GM21526 (cell line): ENCODE measurements at regions not wholly inside any gene's neighbourhood (a gene's known extent, or its start where the extent isn't known, plus 50 kb on each side); places are given as distances from the start of the nearest gene placed in this dataset.

Source experiments
- ATAC-seq: cut with Tn5 transposase; IDR thresholded peaks from one replicate; pipeline ENCODE4 v1.9.1; 2021; ENCODE audit warnings: moderate library complexity; ENCODE audit not compliant: unreplicated experiment, low FRiP score

GRCh38 chr6:114608091-114608490 is 265.3 kb upstream of the HS3ST5 start:
- ATAC-seq, result no peak

GRCh38 chr6:114605656-114606055 is 262.8 kb upstream of the HS3ST5 start:
- ATAC-seq, result no peak

GRCh38 chr6:114600381-114600780 is 257.6 kb upstream of the HS3ST5 start:
- no peak for ATAC-seq

GRCh38 chr6:114595591-114595990 is 252.8 kb upstream of the HS3ST5 start:
- ATAC-seq, result no peak

- no peak for ATAC-seq
These were observed 252.4 kb upstream of the HS3ST5 start for GRCh38 chr6:114595186-114595585.

GRCh38 chr6:114592506-114592905 is 249.7 kb upstream of the HS3ST5 start:
- no peak for ATAC-seq

- ATAC-seq, result no peak
These were observed 245.9 kb upstream of the HS3ST5 start for GRCh38 chr6:114588726-114589125.

- no peak for ATAC-seq
These were observed 243.5 kb upstream of the HS3ST5 start for GRCh38 chr6:114586298-114586697.

- ATAC-seq, result no peak
These were observed 238.5 kb upstream of the HS3ST5 start for GRCh38 chr6:114581293-114581692.

GRCh38 chr6:114580882-114581281 is 238.1 kb upstream of the HS3ST5 start:
- ATAC-seq, result no peak

GRCh38 chr6:114579486-114579885 is 236.7 kb upstream of the HS3ST5 start:
- no peak for ATAC-seq

- no peak for ATAC-seq
These were observed 234.3 kb upstream of the HS3ST5 start for GRCh38 chr6:114577109-114577508.

- ATAC-seq, result no peak
These were observed 233.5 kb upstream of the HS3ST5 start for GRCh38 chr6:114576330-114576729.

GRCh38 chr6:114569669-114570068 is 226.8 kb upstream of the HS3ST5 start:
- ATAC-seq, result no peak

GRCh38 chr6:114564302-114564933 is 221.6 kb upstream of the HS3ST5 start:
- no peak for ATAC-seq

GRCh38 chr6:114559419-114559818 is 216.6 kb upstream of the HS3ST5 start:
- ATAC-seq, result no peak

GRCh38 chr6:114558153-114558552 is 215.3 kb upstream of the HS3ST5 start:
- no peak for ATAC-seq

GRCh38 chr6:114556846-114557488 is 214.1 kb upstream of the HS3ST5 start:
- ATAC-seq, result no peak

- ATAC-seq, result no peak
These were observed 207.5 kb upstream of the HS3ST5 start for GRCh38 chr6:114550316-114550715.

- ATAC-seq, result no peak
These were observed 200.9 kb upstream of the HS3ST5 start for GRCh38 chr6:114543696-114544095.

- no peak for ATAC-seq
These were observed 199.0 kb upstream of the HS3ST5 start for GRCh38 chr6:114541794-114542193.

- no peak for ATAC-seq
These were observed 195.2 kb upstream of the HS3ST5 start for GRCh38 chr6:114537977-114538376.
